Stimulated activated CD8-positive, alpha-beta memory T cell treated with anti-CD3 and anti-CD28 coated beads, Interleukin-7, amount 100 ng/mL, for 1 hour (primary cell): ENCODE measurements at regions not wholly inside any gene's neighbourhood (a gene's known extent, or its start where the extent isn't known, plus 50 kb on each side); places are given as distances from the start of the nearest gene placed in this dataset.

Experiments
- DNase-seq, 2 donors: peaks; one replicate each; pipeline ENCODE4 v3.0.0-alpha.2; 2020; ENCODE audit warnings: low read depth in 2 of 2

DNA sequence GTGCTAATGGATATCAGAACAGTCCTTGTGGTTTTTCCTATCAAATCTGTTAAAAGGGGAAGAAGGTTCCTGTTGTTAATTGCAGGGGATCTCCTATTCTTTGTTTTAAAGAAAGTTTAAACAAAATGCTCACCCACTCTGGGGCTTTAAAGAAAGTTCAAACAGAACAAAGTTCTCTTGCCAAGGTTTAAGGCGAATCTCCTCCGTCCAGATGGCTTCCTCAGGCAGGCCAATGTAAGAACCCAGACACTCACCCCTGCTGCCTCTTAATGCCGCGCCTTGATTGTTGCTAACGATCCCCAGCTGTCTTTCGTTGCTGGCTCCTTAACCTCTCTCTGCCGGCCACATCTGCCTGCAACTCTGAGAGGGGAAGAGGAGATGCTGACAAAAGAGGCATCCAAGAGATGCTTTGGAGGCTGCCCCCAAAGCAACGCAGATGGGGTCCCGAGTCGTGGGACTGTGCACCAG is 235.0 kb upstream of the PRDM1 start:
- no peak for DNase-seq

DNA sequence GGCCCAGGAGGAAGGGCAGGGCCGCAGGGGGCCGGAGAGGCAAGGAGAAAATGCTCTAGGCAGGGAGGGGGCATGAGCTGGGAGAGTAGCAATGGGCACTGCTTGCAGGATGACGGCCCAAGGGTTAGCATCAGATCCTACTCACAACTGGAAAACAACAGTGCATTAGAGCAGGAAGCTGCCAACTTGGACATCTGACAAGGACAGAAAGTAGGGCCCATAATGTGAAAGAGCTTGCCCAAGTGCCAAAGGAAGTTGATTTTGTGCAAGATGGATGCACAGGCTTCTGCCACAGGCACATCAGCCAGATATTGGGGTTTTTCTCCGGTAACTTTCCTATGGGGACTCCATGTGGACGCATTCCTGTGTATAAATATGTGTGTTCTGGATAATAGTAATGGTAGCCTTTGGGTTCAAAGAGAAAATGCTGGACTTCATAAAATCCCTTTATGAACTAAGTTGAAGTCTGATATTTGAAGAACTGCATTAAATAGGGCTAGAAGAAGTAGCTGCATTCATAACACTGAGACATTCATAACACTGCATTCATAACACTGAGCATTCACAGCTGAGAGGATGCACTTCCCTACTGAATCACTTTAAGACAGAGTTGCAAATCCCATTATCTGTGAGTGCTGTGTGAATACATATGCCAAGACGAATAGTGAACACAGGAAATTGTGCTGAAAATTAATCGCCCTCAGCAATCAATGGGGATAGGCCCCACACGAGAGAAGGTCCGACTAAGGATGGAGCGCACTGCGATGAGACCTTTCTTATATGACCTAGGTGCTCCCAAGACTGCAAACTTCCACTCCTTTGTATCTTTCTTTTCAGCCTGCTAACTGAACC is 235.6 kb upstream of the PRDM1 start:
- DNase-seq = no peak

DNA sequence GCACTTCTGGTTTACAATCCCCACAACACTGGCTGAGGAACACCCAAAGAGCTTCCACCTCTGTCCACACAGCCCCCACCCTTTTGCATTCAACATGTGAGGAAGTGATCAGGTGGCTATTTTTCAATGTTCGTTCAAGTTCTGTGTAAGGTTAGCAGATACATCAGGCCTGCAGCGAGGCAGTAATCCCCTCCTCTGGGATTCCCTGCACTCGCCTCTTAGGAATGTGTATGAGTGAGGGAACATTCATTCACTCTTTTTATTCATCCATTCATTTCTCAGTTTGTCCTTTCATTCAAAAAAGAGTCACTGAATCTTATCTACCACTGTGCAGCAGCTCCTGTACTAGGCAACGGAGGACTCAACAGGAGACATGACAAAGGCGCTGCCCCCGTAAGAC is 236.4 kb upstream of the PRDM1 start:
- no peak for DNase-seq

DNA sequence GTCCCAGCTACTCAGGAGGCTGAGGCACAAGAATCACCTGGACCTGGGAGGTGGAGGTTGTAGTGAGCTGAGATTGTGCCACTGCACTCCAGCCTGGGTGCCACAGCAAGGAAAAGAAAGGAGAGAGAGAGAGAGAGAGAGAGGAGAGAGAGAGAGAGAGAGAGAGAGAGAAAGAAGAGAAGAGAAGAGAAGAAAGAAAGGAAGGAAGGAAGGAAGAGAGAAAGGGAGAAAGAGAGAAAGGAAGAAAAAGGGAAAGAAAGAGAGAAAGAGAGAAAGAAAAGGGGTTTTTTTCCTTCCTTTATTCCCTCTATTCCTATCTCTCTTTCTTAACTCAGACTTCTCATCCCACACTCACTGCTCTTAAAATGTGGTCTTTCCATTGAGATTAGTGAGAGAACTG is 238.7 kb upstream of the PRDM1 start:
- no peak for DNase-seq

DNA sequence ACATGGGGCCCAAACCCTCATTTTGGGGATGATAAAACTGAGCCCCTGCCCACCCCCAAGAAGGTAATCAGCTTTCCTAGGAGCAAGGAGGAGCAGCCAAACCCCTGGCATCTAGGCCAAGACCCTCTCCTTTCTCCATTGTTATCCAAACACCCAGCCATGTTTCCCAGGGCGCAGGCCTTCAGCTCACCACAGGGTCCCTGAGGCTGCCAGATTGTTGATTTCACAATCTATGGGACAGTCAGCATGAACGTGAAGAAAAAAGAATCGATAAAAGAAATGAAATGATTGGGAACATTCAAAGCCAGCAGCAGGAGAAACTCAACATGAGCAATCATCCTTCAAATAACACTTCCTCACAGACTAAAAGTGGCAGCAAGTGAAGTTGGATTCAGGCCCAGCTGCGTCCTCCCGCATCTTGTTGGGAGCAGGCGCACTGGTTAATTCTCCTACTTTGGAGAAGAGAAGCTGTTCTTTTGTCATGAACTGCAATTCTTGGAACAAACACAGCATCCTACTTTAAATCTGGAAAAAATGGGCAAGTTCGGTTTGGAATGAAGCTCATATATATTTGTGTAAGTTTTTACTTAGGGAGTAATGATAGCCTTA is 241.8 kb upstream of the PRDM1 start:
- no peak for DNase-seq

DNA sequence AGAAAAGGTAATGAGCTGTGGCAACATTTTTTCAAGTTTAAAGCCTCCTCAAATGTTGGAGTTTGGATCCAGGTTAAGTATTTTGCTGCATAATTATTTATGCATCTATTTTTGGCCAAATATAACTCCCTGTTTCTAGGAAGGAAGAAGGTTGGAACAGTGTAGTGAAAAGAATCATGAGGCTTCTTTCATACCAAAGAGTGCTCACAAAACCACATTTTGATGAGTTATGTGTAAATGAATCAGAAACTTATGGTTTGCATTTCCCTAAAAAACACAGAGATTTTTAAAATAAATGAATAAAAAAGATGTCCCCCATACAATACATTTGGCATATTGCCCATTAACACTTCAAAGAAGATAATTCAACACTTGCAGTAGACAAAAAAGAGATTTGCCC is 246.9 kb upstream of the PRDM1 start:
- no peak for DNase-seq

DNA sequence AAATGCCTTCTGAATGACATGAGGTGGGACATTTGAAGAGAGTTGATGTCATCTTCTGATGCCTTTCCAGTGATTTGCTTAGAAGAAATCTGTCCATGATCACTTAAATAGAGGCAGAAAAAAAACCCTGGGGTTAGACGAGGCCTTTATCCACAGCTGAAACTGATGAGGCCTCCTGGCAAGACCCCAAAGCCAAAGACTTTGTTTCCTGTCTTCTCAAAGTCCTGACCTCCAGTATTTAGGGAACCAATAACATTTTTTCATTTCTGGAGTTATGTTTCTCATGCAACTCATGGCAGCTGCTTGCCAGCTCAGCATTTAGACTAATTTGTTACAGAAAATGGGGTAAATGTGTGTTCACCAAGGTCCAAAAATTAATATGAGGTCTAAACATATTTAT is 248.0 kb upstream of the PRDM1 start:
- DNase-seq = no peak

DNA sequence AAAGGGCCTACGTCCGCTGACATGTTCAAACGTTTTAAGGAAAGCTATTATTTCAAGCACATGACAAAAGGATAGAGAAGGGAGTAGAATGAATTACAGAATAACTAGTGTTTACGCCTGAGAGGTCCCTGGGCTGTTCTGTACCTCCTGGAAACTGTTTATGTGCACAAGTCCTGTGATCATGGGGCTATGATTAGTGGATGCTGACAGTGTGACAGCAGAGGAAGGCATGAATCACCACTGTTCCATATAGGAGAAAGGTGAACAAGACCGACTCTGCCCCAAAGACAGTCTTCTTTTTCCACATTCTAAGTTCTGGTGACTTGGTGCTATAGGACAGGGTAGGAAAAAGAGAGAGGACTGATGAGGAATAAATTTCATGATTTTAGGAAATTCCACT is 249.2 kb upstream of the PRDM1 start:
- DNase-seq = no peak

DNA sequence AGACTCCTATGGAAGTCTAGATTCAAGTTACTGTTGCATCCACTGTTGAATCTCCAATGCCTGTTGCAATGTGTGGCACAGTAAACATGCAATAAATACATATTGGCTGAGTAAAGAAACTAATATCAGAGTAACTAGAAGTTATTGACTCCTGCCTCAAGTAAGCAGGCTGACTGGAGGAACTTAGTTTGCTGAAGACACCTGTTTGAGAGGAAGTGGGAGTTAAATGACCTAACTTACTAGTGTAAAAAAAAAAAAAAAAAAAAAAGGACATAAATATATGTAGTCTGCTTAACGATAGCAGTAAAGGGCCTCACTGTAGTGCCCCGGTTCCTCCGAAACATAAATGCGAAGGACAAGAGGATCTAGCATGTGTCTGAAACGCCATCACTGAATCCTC is 249.8 kb upstream of the PRDM1 start:
- no peak for DNase-seq

DNA sequence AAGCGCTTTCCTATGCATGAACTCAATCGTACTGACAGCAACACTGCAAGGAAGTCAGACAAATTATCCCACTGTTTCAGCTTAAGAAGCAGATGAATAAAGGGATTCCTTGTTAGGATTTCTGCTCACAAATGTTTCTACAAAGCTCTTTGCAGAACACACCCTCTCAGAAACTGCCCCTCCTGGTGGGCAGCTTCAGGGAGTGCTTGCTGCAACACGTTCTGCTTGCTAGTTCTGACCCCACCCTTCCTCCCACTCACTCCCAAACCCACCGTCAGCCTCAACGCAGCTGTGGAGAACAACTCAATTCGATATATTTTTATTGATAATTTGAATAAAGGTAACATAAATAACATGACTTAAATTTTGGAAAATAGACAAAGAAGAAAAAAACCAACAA is 250.8 kb upstream of the PRDM1 start:
- DNase-seq = no peak

DNA sequence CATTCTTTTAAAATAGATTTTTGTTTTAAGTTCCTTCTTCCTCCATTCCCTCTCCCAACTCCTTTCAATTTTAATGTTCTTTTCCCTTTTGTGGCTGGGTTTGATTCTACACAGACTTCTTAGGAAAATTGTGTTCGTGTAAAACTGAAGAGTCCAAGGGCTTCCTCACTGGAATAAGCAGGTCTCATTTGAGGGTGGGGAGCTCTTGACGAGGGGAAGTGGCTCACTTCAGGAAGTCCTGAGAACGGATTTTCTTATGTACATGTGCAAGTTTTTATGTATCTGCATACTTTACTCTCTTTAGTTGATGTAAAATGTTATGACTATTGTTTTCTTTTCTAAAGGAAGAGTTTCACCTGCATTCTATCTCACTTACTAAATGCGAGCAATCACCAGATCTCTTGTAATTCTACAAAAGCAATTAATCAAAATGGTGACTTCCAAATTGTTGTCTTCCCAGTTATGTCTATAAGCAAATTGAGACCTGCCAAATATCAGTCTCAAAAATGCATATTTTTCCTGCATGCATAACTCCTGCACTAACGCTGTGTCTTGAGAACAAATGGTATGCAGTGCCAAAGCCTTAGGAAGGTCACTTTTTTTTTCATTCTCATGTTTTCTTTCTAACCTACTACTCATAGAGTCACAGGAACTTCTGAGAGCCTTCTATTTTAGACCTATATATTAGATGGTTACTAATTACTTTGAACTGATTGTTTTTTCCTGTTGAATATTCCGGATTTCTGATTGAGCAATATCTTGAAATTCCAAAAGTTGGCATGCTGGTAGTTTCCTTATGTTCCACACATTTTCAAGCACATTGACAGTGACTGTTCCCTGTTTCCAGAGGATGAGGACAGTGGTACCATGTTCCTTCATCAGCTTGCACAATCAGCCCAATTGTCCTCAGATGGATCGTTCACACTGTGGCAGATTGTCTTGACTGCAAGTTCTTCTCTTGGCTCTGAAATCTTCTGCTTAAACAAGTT is 251.9 kb upstream of the PRDM1 start:
- no peak for DNase-seq

DNA sequence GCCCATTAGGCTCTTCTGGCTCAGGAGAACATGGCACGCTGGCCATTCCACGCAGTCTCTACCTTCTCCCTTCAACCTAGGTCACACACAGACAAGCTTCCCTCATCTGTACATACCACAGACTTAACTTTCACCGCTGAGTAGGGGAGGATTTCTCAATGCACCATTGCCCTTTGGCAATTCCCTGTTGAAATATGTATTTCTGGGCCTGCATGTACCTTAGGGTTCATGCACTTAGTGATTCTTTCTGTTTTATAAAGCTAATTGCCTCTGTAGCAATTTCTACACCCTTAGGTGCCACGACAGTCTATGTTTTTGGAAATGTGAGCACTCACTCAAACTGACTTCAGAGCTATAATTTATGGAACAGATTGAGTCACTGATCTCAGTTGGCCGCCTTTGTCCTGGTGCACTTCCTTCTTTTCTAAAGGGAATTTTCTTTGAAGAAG is 253.8 kb upstream of the PRDM1 start:
- no peak for DNase-seq

DNA sequence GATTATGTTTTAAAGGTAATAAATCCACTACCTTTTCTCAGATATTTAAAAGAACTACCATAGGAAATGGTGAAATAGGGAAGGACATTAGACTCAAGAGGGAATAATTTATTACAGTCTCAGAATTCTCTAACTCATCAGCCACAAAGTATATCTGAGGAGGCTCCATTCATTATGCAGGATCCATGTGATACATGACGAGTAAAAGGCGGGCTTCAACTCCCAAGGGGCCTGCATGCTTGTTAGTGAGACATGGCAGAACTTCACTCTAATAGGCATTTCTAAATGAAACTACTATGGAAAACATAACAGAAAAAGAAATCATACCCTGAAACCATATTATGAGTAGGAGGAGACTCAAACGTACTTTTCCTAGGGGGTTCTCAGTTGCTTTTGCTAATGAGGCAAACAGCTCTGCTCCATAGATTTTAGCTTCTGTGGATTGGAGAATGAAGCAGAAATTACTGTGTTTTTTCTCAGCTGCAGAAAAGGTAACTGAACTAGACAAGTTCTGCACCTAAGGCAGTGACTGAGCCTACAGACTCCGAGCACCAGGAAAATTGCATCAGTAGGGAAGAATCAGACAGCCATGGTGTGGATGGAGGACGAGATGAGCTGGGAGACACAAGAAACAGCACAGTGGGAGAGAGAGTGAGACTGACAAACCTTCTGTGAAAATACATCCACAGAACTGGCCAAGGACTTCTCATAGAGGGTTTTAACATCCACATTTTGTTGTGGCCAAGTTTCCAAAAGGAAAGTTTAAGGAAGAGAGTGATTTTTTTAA is 254.6 kb upstream of the PRDM1 start:
- DNase-seq = no peak

DNA sequence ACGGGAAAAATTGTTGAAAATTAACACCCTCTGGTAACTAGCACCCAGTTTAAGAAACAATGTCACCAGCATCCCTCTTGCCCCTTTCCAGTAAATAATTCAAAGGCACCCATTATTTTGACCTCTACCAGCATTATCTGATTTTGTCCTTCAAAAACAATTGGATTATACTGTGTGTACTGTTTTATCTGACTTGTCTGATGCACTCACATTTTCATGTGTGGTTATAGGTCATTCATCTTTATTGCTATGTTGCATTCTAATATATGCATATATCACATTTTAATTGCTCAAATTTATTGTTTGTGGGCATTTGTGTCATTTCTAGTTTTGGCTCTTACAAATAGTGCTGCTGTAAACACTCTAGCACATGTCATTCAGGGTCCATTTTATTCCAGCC is 260.9 kb upstream of the PRDM1 start:
- no peak for DNase-seq

DNA sequence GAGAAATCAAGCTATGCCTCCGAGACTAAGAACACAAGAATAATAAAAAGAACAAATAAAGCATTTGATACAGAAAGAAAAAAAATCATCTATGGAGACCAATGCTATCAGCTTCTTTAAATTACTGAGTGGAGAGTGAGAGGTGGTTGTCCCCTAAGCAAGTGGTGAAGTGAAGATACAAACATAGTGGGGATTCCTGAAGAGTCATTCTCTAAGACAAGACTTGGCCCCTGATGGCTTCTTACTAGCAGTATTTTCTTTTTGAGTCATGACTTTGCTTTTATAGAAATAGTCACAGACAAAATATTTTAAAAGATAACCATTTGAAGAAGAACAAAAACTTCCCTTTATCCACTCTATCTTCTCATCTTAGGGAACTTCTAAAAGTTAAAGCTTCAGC is 261.4 kb upstream of the PRDM1 start:
- DNase-seq = no peak

DNA sequence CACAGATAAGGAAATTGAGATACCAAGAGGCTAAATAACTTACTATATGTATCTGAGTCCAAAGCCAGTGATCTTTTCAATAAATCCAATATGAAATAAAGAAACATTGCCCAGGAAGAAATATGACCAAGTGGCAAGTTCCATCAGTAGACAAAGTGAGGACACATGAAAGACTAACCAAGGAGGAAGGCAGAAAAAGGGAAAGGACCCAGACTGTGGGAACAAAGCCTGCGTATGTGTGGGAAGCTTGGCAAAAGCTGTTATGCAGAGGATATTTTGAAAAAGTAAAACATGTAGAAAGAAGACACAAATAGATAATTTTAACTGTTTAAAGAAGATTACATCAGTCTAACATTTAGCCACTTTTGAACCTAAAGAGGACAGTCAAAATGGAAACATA is 264.4 kb upstream of the PRDM1 start:
- no peak for DNase-seq

DNA sequence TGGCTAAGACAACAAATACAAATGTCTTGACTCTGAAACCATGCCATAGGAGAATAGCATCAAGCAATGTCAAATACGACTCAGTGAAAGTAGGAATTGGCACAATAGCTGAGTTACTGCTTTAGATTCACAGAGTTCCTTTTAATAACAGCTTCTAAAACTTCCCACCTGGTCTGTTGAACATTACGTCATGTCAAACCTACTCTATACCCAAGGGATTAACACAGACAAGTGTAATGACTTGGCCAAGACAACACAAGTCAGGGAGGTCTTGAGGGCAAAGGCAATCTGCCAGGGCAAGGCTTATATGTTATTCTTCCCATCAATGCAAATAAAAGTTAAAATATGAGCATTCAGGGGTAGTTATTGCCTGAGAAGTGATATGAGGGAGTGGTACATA is 265.1 kb upstream of the PRDM1 start:
- no peak for DNase-seq

DNA sequence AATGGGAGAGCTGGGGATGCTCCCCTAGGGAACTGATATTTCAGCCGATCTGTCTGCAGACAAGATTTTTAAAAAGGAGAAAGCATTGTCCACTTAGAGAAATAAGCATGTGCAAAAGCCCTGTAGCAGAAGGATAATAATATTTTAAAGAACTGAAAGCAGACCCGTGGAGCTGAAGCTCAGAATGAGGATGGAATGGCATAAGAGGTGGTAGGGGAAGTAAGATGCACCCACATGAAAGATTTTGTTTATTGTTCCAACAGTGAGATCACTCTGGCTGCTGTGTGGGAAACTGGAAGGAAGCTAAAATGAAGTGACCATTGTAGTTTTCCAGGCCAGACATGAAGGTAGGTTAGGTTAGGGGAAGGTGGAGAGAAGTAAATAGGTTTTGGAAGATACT is 266.4 kb upstream of the PRDM1 start:
- no peak for DNase-seq

DNA sequence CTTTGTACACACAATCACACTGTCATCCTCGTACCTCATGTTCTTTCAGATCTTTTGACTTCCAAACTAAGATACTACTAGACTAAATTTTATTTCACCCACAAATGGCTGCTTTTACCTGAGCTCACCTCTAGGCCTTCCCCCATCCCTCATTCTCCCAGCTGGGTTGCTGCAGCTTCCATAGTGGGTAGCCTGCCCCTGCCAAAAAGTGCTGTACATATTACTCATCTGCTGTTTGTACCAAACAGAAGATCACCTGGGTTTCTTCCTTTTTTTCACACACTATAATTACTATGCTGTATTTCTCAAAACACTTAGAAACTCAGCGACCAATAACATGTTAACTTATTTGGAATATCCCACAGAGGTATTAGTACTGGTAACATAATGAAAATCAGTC is 267.6 kb upstream of the PRDM1 start:
- DNase-seq = no peak

DNA sequence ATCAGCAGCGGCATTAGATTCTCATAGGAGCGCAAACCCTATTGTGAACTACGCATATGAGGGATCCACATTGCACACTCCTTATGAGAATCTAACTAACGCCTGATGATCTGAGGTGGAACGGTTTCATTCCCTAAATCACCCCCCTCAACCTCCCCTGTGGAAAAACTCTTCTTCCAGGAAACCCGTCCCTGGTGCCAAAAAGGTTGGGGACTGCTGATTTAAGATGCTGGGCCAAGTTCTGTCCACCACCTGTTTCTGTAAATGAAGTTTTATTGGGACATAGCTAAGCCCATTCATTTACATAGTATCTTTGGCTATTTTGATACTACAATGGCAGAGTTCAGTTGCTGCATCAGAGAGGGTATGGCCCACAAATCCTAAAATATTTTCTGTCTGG is 268.2 kb upstream of the PRDM1 start:
- DNase-seq = no peak

DNA sequence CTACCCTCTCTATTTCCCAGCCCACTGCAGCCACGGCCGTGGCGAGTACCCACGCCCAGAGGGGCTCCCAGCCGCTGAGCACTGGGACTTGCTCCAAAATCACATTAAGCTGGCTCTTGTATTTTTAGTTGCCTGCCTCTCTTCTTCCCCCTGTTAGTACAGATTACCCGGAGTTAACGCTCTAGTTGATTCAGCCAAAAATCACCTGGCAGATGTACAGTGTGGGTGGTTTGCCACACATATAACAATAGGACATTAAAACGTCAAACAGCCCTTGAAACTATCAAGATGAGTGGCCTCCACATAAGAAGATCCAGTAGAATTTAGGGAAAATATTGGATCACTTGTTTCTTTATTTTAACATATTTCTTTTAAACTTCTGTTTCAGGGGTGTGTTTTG is 268.8 kb upstream of the PRDM1 start:
- DNase-seq = no peak

DNA sequence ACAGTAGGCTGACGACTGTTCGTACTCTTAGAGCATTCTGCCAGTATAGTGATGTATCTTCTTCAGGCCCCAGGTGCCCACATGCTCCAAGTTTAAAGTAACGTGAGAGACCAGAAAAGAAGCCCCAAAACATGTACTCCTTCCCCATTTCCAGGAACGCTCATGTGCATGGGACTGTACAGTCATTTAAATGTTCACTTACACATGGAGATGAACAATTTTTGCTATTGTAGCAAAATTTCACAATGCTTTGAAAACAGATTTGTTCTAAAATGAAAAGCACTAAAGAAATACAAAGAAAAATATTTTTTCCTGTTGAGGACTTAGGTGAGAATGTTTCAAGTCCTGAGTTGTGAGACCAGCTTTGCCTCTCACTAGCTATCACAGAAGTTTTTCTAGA is 269.3 kb upstream of the PRDM1 start:
- no peak for DNase-seq
